Liver (tissue), 8 donors: ENCODE measurements at regions not wholly inside any gene's neighbourhood (a gene's known extent, or its start where the extent isn't known, plus 50 kb on each side); places are given as distances from the start of the nearest gene placed in this dataset.
A peak's percentile ranks its signal among the peaks of the same experiment; 100 is the strongest.

ENCODE experiments used
- DNase-seq: peaks from one replicate; pipeline ENCODE4 v3.0.0-alpha.2; 2017; ENCODE audit warnings: low spot score
- H3K27ac ChIP-seq, 2 donors: one replicate each; pipeline ENCODE4 v1.7.0; 2013; ENCODE audit warnings: inconsistent platforms in 2 of 2, low read length in 2 of 2, control low read depth in 1 of 2, low read depth in 1 of 2, mild to moderate bottlenecking in 1 of 2
- H3K27me3 ChIP-seq, 4 donors: one replicate each; pipeline versions ENCODE4 v1.6.1 to v1.7.0; 2013; ENCODE audit warnings: low read length in 3 of 4, inconsistent platforms in 1 of 4, mild to moderate bottlenecking in 1 of 4, moderate library complexity in 1 of 4; ENCODE audit not compliant: control insufficient read depth in 4 of 4, insufficient read depth in 4 of 4
- H3K36me3 ChIP-seq, 4 donors: one replicate each; pipeline versions ENCODE4 v1.6.1 to v1.7.0; 2013; ENCODE audit warnings: low read length in 3 of 4, mild to moderate bottlenecking in 3 of 4, low read depth in 1 of 4, moderate library complexity in 1 of 4; ENCODE audit not compliant: control insufficient read depth in 4 of 4, insufficient read depth in 3 of 4
- H3K4me1 ChIP-seq, 4 donors: one replicate each; pipeline versions ENCODE4 v1.6.1 to v1.7.0; 2013; ENCODE audit warnings: low read length in 3 of 4, mild to moderate bottlenecking in 3 of 4, moderate library complexity in 1 of 4; ENCODE audit not compliant: control insufficient read depth in 4 of 4, insufficient read depth in 4 of 4
- H3K4me3 ChIP-seq, 3 donors: one replicate each; pipeline versions ENCODE4 v1.6.1 to v1.7.0; 2013; ENCODE audit warnings: low read length in 3 of 3, control low read depth in 1 of 3, low read depth in 1 of 3, mild to moderate bottlenecking in 1 of 3
- H3K9ac ChIP-seq, 2 donors: one replicate each; pipeline ENCODE4 v1.7.0; 2013; ENCODE audit warnings: low read length in 2 of 2, mild to moderate bottlenecking in 2 of 2, moderate library complexity in 2 of 2, control low read depth in 1 of 2, low read depth in 1 of 2
- H3K9me3 ChIP-seq, 4 donors: one replicate each; pipeline versions ENCODE4 v1.6.1 to v1.7.0; 2013; ENCODE audit warnings: low read length in 3 of 4; ENCODE audit not compliant: control insufficient read depth in 4 of 4
- ATF3 ChIP-seq: IDR thresholded peaks from 2 replicates; pipeline ENCODE4 v1.6.1; 2016; ENCODE audit warnings: antibody characterized with exemption
- CTCF ChIP-seq: fragments of 150-350 bp; IDR thresholded peaks from 2 replicates; pipeline ENCODE4 v1.5.1; 2017; ENCODE audit warnings: improper control_type of control experiment, low read depth, low read length; ENCODE audit not compliant: missing input control
- EGR1 ChIP-seq, 2 donors: IDR thresholded peaks; 2 replicates each; pipeline ENCODE4 v1.6.1; 2016 to 2018; ENCODE audit warnings: antibody characterized with exemption in 2 of 2, low read depth in 2 of 2
- FOXA1 ChIP-seq: IDR thresholded peaks from 2 replicates; pipeline ENCODE4 v1.6.1; 2016; ENCODE audit warnings: antibody characterized with exemption
- FOXA2 ChIP-seq: IDR thresholded peaks from 2 replicates; pipeline ENCODE4 v1.6.1; 2016; ENCODE audit warnings: antibody characterized with exemption
- GABPA ChIP-seq, 2 donors: IDR thresholded peaks in 1 of 2; conservative IDR thresholded peaks in 1 of 2; 2 replicates each; pipeline ENCODE4 v1.6.1; 2016; ENCODE audit warnings: antibody characterized with exemption in 2 of 2, mild to moderate bottlenecking in 1 of 2, moderate library complexity in 1 of 2
- HNF4A ChIP-seq, 2 donors: conservative IDR thresholded peaks; 2 replicates each; pipeline ENCODE4 v1.6.1; 2016; ENCODE audit warnings: antibody characterized with exemption in 2 of 2, mild to moderate bottlenecking in 2 of 2
- JUND ChIP-seq, 2 donors: IDR thresholded peaks; 2 replicates each; pipeline ENCODE4 v1.6.1; 2016; ENCODE audit warnings: antibody characterized with exemption in 2 of 2
- NR2F2 ChIP-seq: IDR thresholded peaks from 2 replicates; pipeline ENCODE4 v1.6.1; 2016; ENCODE audit warnings: antibody characterized with exemption
- RAD21 ChIP-seq, 2 donors: IDR thresholded peaks; 2 replicates each; pipeline ENCODE4 v1.6.1; 2016; ENCODE audit warnings: antibody characterized with exemption in 2 of 2, mild to moderate bottlenecking in 2 of 2
- REST ChIP-seq: IDR thresholded peaks from 2 replicates; pipeline ENCODE4 v1.6.1; 2016; ENCODE audit warnings: antibody characterized with exemption, mild to moderate bottlenecking
- RXRA ChIP-seq, 2 donors: IDR thresholded peaks; 2 replicates each; pipeline ENCODE4 v1.6.1; 2017 to 2018; ENCODE audit warnings: antibody characterized with exemption in 2 of 2, mild to moderate bottlenecking in 1 of 2
- SP1 ChIP-seq: IDR thresholded peaks from 2 replicates; pipeline ENCODE4 v1.6.1; 2018; ENCODE audit warnings: antibody characterized with exemption, mild to moderate bottlenecking
- TAF1 ChIP-seq: conservative IDR thresholded peaks from 2 replicates; pipeline ENCODE4 v1.6.1; 2016; ENCODE audit warnings: antibody characterized with exemption, mild to moderate bottlenecking
- YY1 ChIP-seq: IDR thresholded peaks from 2 replicates; pipeline ENCODE4 v1.6.1; 2016; ENCODE audit warnings: antibody characterized with exemption, mild to moderate bottlenecking
- ZBTB33 ChIP-seq: IDR thresholded peaks from 2 replicates; pipeline ENCODE4 v1.6.1; 2016; ENCODE audit warnings: antibody characterized with exemption
- WGBS: extraction: QIAGEN DNeasy Blood & Tissue Kit; methylation state at CpG from one replicate; pipeline ENCODE4 v1.1.7; 2013; 5-methylcytosine and 5-hydroxymethylcytosine counted together
- donor health status: healthy.
- donor health status: healthy.
- donor health status: healthy.
- donor health status: healthy.
- donor health status: healthy.

GRCh38 chr9:12889402-12890106 lies 114.7 kb downstream of the LURAP1L start:
- no peak for DNase-seq
- Histone ChIP-seq H3K4me3 (no peak overlapping the region), H3K27ac (no peak overlapping the region), H3K27me3 (no peaks in the 10 kb centered on the region), H3K36me3 (no peaks in the 10 kb centered on the region), H3K9me3 (no peaks in the 10 kb centered on the region), H3K9ac (no peak overlapping the region), H3K4me1 (peaks cover 0 to 2% (median 0%) of the 10 kb centered on the region in 4 donors)
- TF ChIP-seq FOXA1 (no peak), JUND (IDR thresholded peaks at IDR 0.05) (peak in 1 of 2 donors; percentile 47), RAD21 (IDR thresholded peaks at IDR 0.05) (peak; percentile 46 to 59), ATF3 (peak; percentile 92), GABPA (IDR thresholded peaks at IDR 0.05 in 1 of 2, conservative IDR thresholded peaks at IDR 0.05 in 1 of 2) (no peak), ZBTB33 (no peak), NR2F2 (no peak), YY1 (no peak), EGR1 (IDR thresholded peaks at IDR 0.05; ENCODE audit: low read depth in 2 of 2) (no peak), RXRA (IDR thresholded peaks at IDR 0.05) (peak in 1 of 2 donors; percentile 55), HNF4A (conservative IDR thresholded peaks at IDR 0.05) (peak in 1 of 2 donors; percentile 54), TAF1 (no peak), FOXA2 (no peak), SP1 (no peak), CTCF (no peak)
- 67% methylated on average over 2 of the region's 2 CpGs for WGBS

GRCh38 chr9:12891588-12891987 lies 116.8 kb downstream of the LURAP1L start:
- TF ChIP-seq YY1 (no peak), REST (no peak), FOXA1 (no peak), FOXA2 (no peak), EGR1 (IDR thresholded peaks at IDR 0.05; ENCODE audit: low read depth in 2 of 2) (no peak), TAF1 (no peak), ZBTB33 (no peak), NR2F2 (no peak), JUND (IDR thresholded peaks at IDR 0.05) (no peak), SP1 (no peak)
- no peak overlapping the region for H3K27ac ChIP-seq

More at GRCh38 chr9:12891588-12891987, 116.8 kb downstream of the LURAP1L start:
- Histone ChIP-seq H3K27me3 (no peaks in the 10 kb centered on the region), H3K9me3 (no peaks in the 10 kb centered on the region), H3K4me1 (no peaks in the 10 kb centered on the region), H3K9ac (no peak overlapping the region), H3K4me3 (no peak overlapping the region), H3K36me3 (no peaks in the 10 kb centered on the region)
- DNase-seq, result no peak
- 92% methylated on average over 1 of the region's 1 CpG for WGBS
